HG03457 (cell line): ENCODE measurements at regions not wholly inside any gene's neighbourhood (a gene's known extent, or its start where the extent isn't known, plus 50 kb on each side); places are given as distances from the start of the nearest gene placed in this dataset.
"Not testable (repeated sequence)": the region's sequence is repeated elsewhere in the genome, so short reads cannot be mapped to it uniquely, and the experiment has no call there.

Experiments
- ATAC-seq: cut with Tn5 transposase; IDR thresholded peaks from one replicate; pipeline ENCODE4 v1.9.1; 2021; ENCODE audit warnings: moderate number of reproducible peaks; ENCODE audit not compliant: unreplicated experiment

- ATAC-seq, result no peak
Observed at GRCh38 chr2:20499387-20499786, 52.5 kb downstream of the RHOB start.

- ATAC-seq, result no peak
Observed at GRCh38 chr2:20501974-20502373, 55.1 kb downstream of the RHOB start.

GRCh38 chr2:20502496-20502895 lies 55.6 kb downstream of the RHOB start:
- not testable (repeated sequence) for ATAC-seq

GRCh38 chr2:20504174-20504573 lies 57.3 kb downstream of the RHOB start:
- no peak for ATAC-seq

- ATAC-seq, result no peak
Observed at GRCh38 chr2:20506201-20506685, 59.4 kb downstream of the RHOB start.

- ATAC-seq, result peak; percentile 95
Observed at GRCh38 chr2:20507166-20507692, 60.4 kb downstream of the RHOB start.

- no peak for ATAC-seq
Observed at GRCh38 chr2:20507711-20508110, 60.8 kb downstream of the RHOB start.

- no peak for ATAC-seq
Observed at GRCh38 chr2:20509301-20509769, 62.5 kb downstream of the RHOB start.

- no peak for ATAC-seq
Observed at GRCh38 chr2:20509770-20510490, 63.1 kb downstream of the RHOB start.

GRCh38 chr2:20511130-20511529 lies 64.3 kb downstream of the RHOB start:
- ATAC-seq, result no peak

GRCh38 chr2:20512061-20512605 lies 65.3 kb downstream of the RHOB start:
- ATAC-seq, result no peak

- no peak for ATAC-seq
Observed at GRCh38 chr2:20513946-20514345, 67.1 kb downstream of the RHOB start.

GRCh38 chr2:20514596-20515269 lies 67.9 kb downstream of the RHOB start:
- ATAC-seq, result no peak

- no peak for ATAC-seq
Observed at GRCh38 chr2:20515290-20516220, 68.7 kb downstream of the RHOB start.

GRCh38 chr2:20516291-20516645 lies 69.4 kb downstream of the RHOB start:
- no peak for ATAC-seq

GRCh38 chr2:20516646-20517341 lies 69.9 kb downstream of the RHOB start:
- peak; percentile 80 for ATAC-seq

- ATAC-seq, result no peak
Observed at GRCh38 chr2:20519309-20519708, 72.4 kb downstream of the RHOB start.

GRCh38 chr2:20520128-20520527 lies 73.3 kb downstream of the RHOB start:
- no peak for ATAC-seq

GRCh38 chr2:20521193-20521592 lies 74.3 kb downstream of the RHOB start:
- ATAC-seq, result no peak

- no peak for ATAC-seq
Observed at GRCh38 chr2:20521682-20522189, 74.9 kb downstream of the RHOB start.
